NOMO-1 (cell line): ENCODE measurements at regions not wholly inside any gene's neighbourhood (a gene's known extent, or its start where the extent isn't known, plus 50 kb on each side); places are given as distances from the start of the nearest gene placed in this dataset.
"Not testable (repeated sequence)": the region's sequence is repeated elsewhere in the genome, so short reads cannot be mapped to it uniquely, and the experiment has no call there.

ENCODE experiments used
- DNase-seq, 2 experiments: peaks; one replicate each; lab custom pipeline; 2025; ENCODE audit not compliant: unreplicated experiment in 2 of 2; lab: John Stamatoyannopoulos, UW

DNA sequence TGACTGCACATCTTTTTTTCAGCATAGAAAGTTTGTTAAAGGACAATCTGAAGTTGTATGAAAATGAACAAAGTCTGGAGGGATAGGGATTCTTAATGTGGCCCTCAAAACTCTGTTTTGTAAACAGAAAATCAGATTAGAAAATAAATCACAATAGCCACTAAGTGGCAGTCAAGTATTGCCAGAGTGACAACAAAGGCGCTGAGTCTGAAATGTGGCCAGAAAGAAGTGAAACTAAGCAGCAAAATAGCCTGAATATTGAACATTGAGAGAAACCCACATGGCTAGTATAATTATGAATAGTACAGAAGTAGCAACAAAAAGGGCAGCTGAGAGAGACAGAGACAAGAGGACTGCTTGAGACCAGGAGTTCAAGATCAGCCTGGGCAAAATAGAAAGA lies 81.1 kb upstream of the CT45A1 start:
- DNase-seq, result peak; percentile 20 to 52

DNA sequence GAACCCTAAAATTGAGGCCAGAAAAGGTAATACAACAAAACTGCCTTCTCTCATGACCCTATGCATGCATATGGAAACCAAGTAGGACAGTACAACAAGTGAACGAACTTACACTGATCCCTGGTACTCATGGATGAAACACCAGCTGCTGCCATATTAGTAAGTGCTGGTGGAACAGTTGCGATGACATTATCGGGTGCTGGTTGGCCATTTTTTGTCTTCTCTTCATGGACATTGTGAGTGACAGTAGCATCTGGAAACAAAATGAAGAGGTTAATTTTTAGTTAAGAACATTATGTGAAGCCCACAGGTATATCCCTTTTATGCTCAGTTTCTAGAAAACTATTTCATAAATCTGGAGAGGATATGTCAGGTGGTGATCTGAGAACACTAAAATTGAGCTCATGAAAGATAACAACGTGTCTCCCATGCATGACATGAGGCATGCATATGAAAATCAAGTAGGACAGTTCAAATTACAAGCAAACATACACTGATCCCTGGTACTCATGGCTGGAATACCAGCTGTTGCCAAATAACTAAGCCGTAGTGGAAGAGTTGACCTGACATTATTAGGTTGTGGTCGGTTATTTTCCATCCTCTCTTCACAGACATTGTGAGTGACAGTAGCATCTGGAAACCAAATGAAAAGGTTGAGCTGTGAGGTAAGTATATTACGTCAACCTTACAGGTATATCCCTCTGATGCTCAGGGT lies 74.2 kb upstream of the CT45A1 start:
- no peak for DNase-seq

DNA sequence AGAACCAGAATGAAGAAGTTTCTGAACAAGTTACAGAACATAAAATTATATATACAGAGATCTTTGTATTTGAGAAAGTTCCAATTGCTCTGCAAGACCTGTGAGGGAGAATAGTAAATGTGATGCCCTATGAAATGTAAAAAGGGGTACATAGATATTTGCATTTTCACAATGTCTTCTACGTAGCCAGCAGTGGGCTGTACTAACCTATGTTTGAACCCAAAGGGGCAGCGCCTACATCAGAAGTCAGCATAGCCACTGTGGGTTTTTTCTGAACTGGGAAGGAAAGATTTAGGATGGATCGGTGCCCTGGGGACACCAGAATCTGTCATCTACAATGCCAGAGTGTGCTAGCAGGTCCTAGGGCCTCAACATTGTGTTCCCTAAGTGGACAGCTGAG lies 69.5 kb upstream of the CT45A1 start:
- DNase-seq, result no peak

DNA sequence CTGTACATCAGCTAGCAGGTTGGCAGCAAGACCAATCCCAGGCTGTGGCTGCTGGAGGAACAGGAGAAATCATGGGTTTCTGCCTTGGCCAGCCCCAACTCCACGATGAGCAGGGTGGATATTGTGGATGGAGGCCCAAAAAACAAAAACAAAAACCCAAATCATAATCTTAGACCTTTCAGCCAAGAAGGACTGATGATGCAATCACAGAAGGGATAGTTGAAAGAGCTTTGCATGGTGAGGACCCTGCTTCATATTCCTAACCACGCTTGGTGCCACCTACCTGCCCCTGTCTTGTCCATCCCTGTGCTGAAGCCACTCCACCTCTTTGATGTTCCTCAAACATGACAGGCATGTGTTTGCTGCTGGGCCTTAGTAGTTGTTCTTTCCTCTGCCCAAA lies 68.8 kb upstream of the CT45A1 start:
- DNase-seq, result no peak

DNA sequence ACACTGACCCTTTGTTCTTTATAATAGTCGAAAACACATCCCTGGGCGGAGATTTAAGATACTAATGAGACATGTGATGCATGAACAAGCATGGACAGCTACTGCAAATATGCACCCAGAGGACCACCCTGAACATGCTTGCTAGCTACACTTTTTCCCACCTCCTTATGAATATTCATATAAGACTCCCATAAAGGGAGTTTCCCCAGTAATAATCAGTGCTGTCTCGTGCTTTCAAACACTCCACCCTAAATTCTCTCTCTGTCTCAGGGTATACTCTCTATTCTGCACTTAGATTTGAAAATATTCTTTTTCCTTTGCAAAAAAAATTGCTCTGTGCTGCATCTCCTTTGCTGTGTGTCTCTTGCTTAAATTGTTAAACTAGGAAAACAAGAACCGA lies 64.4 kb upstream of the CT45A1 start:
- DNase-seq, result no peak

DNA sequence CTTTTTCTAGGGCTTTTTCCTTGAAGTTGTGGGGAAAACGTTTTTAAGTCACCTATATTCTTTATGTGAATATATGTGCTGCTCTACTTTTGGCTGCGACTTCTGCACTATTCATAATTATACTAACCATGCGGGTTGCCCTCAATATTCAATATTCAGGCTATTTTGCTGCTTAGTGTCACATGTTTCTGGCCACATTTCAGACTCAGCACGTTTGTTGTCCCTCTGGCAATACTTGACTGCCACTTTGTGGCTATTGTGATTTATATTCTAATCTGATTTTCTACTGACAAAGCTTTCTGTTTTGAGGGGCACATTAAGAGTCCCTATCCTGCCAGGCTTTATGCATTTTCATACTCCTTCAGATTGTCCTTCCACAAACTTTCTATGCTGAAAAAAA lies 63.9 kb upstream of the CT45A1 start:
- DNase-seq, result no peak

DNA sequence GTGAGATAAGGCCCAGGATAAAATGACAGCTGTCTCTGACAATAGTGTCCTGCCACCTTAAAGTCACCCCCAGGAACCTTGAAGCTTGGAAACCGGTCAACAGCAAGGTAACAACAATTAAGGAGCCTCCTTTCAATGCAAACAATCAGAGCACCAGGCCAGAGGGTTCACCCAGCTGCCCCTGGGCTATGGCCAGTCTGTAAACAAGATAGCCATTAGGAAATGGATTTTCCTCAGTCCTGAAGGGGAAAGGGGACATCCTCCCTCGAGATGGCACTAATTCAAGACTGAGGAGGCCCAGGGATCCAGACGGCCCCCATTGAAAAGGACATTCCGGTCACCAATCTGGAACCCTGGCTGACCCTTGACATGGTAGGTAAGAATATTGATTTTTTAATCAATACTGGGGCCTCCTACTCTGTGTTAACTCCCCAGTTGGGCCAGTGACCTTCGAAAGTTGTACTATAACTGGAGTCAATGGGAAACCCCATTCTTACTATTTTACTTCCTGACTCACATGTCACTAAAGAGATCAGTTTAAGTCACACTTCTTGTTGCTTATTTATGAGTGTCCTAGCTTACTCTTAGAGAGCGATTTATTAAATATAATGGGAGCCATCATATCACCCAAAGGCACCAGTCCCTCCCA lies 61.7 kb upstream of the CT45A1 start:
- no peak for DNase-seq

DNA sequence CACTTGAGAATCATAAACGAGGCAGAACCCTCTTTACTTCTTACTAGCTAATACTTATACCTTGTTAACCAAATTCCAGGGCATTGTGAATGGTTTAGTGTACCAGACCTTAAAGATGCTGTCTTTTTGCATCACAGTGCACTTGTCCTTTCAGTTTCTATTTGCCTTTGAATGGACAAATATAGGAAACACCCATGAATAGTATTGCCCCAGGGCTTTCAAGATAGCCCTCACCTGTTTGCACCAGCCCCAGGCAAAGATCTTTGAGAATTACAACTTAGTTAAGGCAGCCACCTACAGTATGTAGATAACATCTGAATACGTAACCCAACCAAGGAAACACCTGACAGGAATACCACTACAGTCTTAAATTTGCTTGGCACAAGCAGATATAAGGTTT lies 60.8 kb upstream of the CT45A1 start:
- no peak for DNase-seq

DNA sequence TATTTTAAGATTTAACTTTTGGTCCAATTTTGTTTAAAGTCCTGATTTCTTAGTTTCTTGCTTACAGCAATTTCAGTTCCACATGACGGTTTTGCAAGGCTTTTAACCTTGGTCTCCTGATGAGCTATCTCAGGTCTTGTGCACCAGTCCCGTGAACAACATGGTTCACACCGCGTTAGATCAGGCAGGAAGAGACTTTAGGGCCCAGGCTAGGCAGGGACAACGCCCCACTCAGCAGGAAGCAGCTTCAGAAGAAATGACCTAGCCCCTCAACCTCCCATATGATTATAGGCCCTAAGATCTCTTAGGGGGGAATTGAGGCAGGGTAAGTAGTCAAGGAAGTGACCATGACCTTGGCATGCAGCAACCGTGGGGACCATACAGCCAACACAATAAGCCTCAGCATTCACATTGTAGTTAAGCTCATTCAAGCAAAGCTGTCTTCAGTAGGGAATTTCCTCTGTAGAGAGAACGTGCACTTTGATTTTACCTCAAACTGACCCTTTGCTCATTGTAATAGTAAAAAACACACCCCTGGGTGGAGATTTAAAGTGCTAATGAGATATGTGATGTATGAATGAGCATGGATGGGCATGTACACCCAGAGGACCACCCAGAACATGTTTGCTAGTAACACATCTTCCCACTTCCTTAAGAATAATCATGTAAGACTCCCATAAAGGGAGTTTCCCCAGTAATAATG lies 55.3 kb upstream of the CT45A1 start:
- DNase-seq, result not testable (repeated sequence)
